Spleen (tissue), 11 donors: ENCODE measurements at regions not wholly inside any gene's neighbourhood (a gene's known extent, or its start where the extent isn't known, plus 50 kb on each side); places are given as distances from the start of the nearest gene placed in this dataset.

Experiments used
- DNase-seq: peaks from one replicate; pipeline ENCODE4 v3.0.0-alpha.2; 2020
- H3K27ac ChIP-seq, 8 donors: fragments of 200-600 bp; sonication (generic) in 7 of 8; 1 replicate in 4 of 8; 2 replicates in 4 of 8; pipeline versions ENCODE4 v1.5.0 to v1.8.0; 2016 to 2021; ENCODE audit warnings: inconsistent platforms in 4 of 8, mild to moderate bottlenecking in 4 of 8, moderate library complexity in 1 of 8
- H3K27me3 ChIP-seq, 7 donors: fragments of 200-600 bp; sonication (generic) in 6 of 7; replicated peaks in 1 of 7; 1 replicate in 4 of 7; 2 replicates in 3 of 7; pipeline versions ENCODE4 v1.5.0 to v1.8.0; 2016 to 2021; ENCODE audit warnings: inconsistent platforms in 3 of 7, mild to moderate bottlenecking in 1 of 7
- H3K36me3 ChIP-seq, 6 donors: fragments of 200-600 bp; sonication (generic) in 5 of 6; 1 replicate in 4 of 6; 2 replicates in 2 of 6; pipeline versions ENCODE4 v1.5.0 to v1.8.0; 2016 to 2021; ENCODE audit warnings: inconsistent platforms in 2 of 6
- H3K4me1 ChIP-seq, 6 donors: fragments of 200-600 bp; sonication (generic) in 5 of 6; 1 replicate in 3 of 6; 2 replicates in 3 of 6; pipeline versions ENCODE4 v1.5.0 to v1.8.0; 2016 to 2021; ENCODE audit warnings: inconsistent platforms in 3 of 6
- H3K4me3 ChIP-seq, 8 donors: fragments of 200-600 bp; sonication (generic) in 7 of 8; 1 replicate in 4 of 8; 2 replicates in 4 of 8; pipeline versions ENCODE4 v1.5.0 to v1.8.0; 2016 to 2021; ENCODE audit warnings: inconsistent platforms in 4 of 8, mild to moderate bottlenecking in 4 of 8, moderate library complexity in 2 of 8
- H3K9me3 ChIP-seq, 8 donors: fragments of 200-600 bp; sonication (generic) in 7 of 8; 1 replicate in 4 of 8; 2 replicates in 4 of 8; pipeline versions ENCODE4 v1.5.0 to v1.8.0; 2016 to 2021; ENCODE audit warnings: inconsistent platforms in 4 of 8
- CTCF ChIP-seq, 11 experiments: fragments of 200-600 bp in 7 of 11; fragments of 450-650 bp in 4 of 11; sonication (generic) in 4 of 11; IDR thresholded peaks in 8 of 11; conservative IDR thresholded peaks in 3 of 11; 1 replicate in 7 of 11; 2 replicates in 4 of 11; pipeline versions ENCODE4 v1.4.0 to v1.8.0; 2016 to 2021; ENCODE audit warnings: antibody characterized with exemption in 11 of 11, inconsistent platforms in 4 of 11, mild to moderate bottlenecking in 1 of 11
- POLR2A ChIP-seq, 3 donors: fragments of 450-650 bp; IDR thresholded peaks; one replicate each; pipeline ENCODE4 v1.5.1; 2017; ENCODE audit warnings: antibody characterized with exemption in 3 of 3, mild to moderate bottlenecking in 1 of 3
- POLR2AphosphoS5 ChIP-seq, 3 donors: sonication (generic); formaldehyde crosslinking; IDR thresholded peaks; one replicate each; pipeline ENCODE4 v1.5.1; 2017; ENCODE audit warnings: antibody characterized with exemption in 3 of 3
- WGBS, 5 donors: extraction: QIAGEN DNeasy Blood & Tissue Kit in 3 of 5; methylation state at CpG; one replicate each; pipeline versions ENCODE4 v1.1.5 to v1.1.7; 2013 to 2018; 5-methylcytosine and 5-hydroxymethylcytosine counted together
- intact Hi-C: fragments of 100-400 bp; cut with DNase I; formaldehyde crosslinking; loops from one replicate; pipeline ENCODE4 v1.15.0; 2023; ENCODE audit warnings: low total_unique reads
- donor health status: healthy with polysubstance abuse.
- donor health status: DM: no; HTN: no; CAD: no; lungs with moderate emphysema.
- donor health status: DM: no; HTN: no; CAD: no.
- donor health status: Bipolar disorder and iron deficiency.
- donor health status: healthy.
- donor health status: DM: no; HTN: no; CAD: no.
- donor health status: DM: yes; HTN: yes; CAD: no.

- H3K36me3 ChIP-seq = no peaks in the 10 kb centered on the region
- TF ChIP-seq CTCF (IDR thresholded peaks at IDR 0.05 in 8 of 11, conservative IDR thresholded peaks at IDR 0.05 in 3 of 11) (no peak), POLR2AphosphoS5 (IDR thresholded peaks at IDR 0.05) (no peak), POLR2A (IDR thresholded peaks at IDR 0.05) (no peak)
Observed at GRCh38 chr15:96023081-96023480, 307.4 kb upstream of the NR2F2 start.

GRCh38 chr15:96027501-96027900 is 303.0 kb upstream of the NR2F2 start:
- Histone ChIP-seq H3K36me3 (no peaks in the 10 kb centered on the region), H3K27ac (no peak overlapping the region), H3K4me1 (no peaks in the 10 kb centered on the region), H3K27me3 (no peaks in the 10 kb centered on the region), H3K9me3 (peaks cover 0 to 9% (median 0%) of the 10 kb centered on the region in 8 donors), H3K4me3 (no peak overlapping the region)
- DNase-seq = no peak
- intact Hi-C loops = no loop called here
- TF ChIP-seq POLR2A (IDR thresholded peaks at IDR 0.05) (no peak), CTCF (IDR thresholded peaks at IDR 0.05 in 8 of 11, conservative IDR thresholded peaks at IDR 0.05 in 3 of 11) (no peak), POLR2AphosphoS5 (IDR thresholded peaks at IDR 0.05) (no peak)
- WGBS, 5 donors = 82 to 91% (median 90%) methylated on average over 2 of the region's 2 CpGs

More at GRCh38 chr15:96023081-96023480, 307.4 kb upstream of the NR2F2 start:
- Histone ChIP-seq H3K4me3 (no peak overlapping the region), H3K4me1 (no peaks in the 10 kb centered on the region), H3K9me3 (peaks cover 0 to 10% (median 0%) of the 10 kb centered on the region in 8 donors), H3K27me3 (no peaks in the 10 kb centered on the region), H3K27ac (no peak overlapping the region)
- intact Hi-C loops = no loop called here
- no peak for DNase-seq

- H3K36me3 ChIP-seq = no peaks in the 10 kb centered on the region
- no peak overlapping the region for H3K4me3 ChIP-seq
- DNase-seq = no peak
- H3K27ac ChIP-seq = no peak overlapping the region
- TF ChIP-seq CTCF (IDR thresholded peaks at IDR 0.05 in 8 of 11, conservative IDR thresholded peaks at IDR 0.05 in 3 of 11) = no peak
- TF ChIP-seq POLR2A (IDR thresholded peaks at IDR 0.05) = no peak
- TF ChIP-seq POLR2AphosphoS5 (IDR thresholded peaks at IDR 0.05) = no peak
- H3K4me1 ChIP-seq = no peaks in the 10 kb centered on the region
- H3K27me3 ChIP-seq = no peaks in the 10 kb centered on the region
- WGBS, 5 donors = 79 to 85% (median 82%) methylated on average over 2 of the region's 2 CpGs
- intact Hi-C loops = no loop called here
- H3K9me3 ChIP-seq = no peaks in the 10 kb centered on the region
Observed at GRCh38 chr15:96028620-96029019, 301.9 kb upstream of the NR2F2 start.

- TF ChIP-seq POLR2A (IDR thresholded peaks at IDR 0.05) (no peak), POLR2AphosphoS5 (IDR thresholded peaks at IDR 0.05) (no peak), CTCF (IDR thresholded peaks at IDR 0.05 in 8 of 11, conservative IDR thresholded peaks at IDR 0.05 in 3 of 11) (no peak)
- DNase-seq = no peak
- Histone ChIP-seq H3K36me3 (no peaks in the 10 kb centered on the region), H3K4me1 (no peaks in the 10 kb centered on the region), H3K4me3 (no peak overlapping the region), H3K27ac (no peak overlapping the region), H3K9me3 (no peaks in the 10 kb centered on the region), H3K27me3 (no peaks in the 10 kb centered on the region)
- intact Hi-C loops = no loop called here
Observed at GRCh38 chr15:96029172-96029571, 301.3 kb upstream of the NR2F2 start.
